GM21423 (cell line): ENCODE measurements at regions not wholly inside any gene's neighbourhood (a gene's known extent, or its start where the extent isn't known, plus 50 kb on each side); places are given as distances from the start of the nearest gene placed in this dataset.

ENCODE experiments used
- ATAC-seq: cut with Tn5 transposase; IDR thresholded peaks from one replicate; pipeline ENCODE4 v1.9.1; 2021; ENCODE audit warnings: mild to moderate bottlenecking, moderate library complexity; ENCODE audit not compliant: unreplicated experiment

- no peak for ATAC-seq
These were observed 568.5 kb downstream of the IRX1 start for GRCh38 chr5:4164167-4164566.

DNA sequence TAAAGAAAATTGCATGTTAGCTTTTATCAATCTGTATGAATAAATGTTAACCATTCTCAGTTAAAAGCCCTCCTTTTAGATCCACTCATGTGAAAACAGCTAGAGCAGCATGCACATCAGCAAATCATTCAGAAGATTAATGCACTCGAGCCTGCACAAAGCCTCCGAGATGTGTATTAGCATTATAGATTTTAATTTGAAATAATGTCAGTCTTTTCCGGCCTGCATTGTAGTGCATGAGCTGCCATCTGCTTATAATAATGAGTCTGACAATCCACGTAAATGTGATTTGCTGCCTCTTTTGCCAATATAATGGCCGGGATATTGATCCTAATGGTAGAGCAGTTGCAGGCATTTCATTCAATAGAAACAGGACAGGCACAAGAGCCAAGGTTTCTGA is 585.1 kb downstream of the IRX1 start:
- ATAC-seq = no peak

- ATAC-seq = no peak
These were observed 586.5 kb downstream of the IRX1 start for GRCh38 chr5:4182144-4182543.

DNA sequence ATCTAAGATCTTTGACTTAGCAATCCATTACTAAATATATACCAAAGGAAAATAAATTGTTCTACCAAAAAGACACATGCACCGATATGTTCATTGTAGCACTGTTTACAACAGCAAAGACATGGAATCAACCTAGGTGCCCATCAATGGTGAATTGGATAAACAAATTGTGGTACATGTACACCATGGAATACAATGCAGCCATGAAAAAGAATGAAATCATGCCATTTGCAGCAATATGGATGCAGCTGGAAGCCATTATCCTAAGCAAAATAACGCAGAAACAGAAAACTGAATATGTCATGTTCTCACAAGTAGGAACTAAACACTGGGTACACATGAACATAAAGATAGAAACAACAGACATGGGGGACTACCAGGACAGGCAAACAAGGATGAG is 589.5 kb downstream of the IRX1 start:
- ATAC-seq = no peak

GRCh38 chr5:4188704-4189103 is 593.1 kb downstream of the IRX1 start:
- ATAC-seq = no peak

DNA sequence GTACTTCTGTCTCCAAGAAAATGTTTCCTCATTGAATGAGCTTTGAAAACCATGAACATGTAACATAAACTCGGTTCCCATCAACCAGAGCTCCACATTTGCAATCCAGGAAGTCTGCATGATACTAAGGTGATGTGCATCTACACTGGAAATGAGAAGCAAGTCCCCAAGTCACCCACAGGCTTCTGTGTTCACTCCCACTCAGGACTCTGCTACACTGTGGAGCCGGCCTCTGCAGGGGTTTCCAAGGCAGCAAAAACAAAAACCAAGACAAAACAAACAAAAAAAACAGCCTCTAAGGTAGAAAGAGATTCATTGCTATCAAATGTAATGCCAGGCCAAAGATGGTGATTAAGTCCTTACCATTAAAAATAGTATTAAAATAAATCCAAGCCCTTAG is 593.7 kb downstream of the IRX1 start:
- no peak for ATAC-seq

GRCh38 chr5:4191041-4191440 is 595.4 kb downstream of the IRX1 start:
- no peak for ATAC-seq

DNA sequence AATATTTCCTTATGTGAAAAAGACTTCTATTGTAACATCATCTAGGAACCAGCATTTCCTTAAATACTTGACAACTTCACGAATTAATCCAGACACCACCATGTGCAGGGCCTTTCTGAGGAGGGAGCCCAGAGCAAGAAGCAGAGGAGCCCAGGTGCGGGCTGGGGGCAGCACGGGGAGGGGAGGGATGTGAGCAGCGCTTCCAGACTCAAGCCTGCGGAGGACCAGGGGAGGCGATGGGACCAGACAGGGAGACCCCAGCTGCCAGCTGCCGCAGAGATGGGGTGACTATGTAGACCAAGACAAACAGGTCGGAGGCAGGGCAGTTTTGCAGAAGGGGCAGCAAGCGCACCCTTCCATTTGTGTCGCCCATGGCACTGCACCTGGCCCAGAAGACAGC is 596.1 kb downstream of the IRX1 start:
- ATAC-seq = no peak

DNA sequence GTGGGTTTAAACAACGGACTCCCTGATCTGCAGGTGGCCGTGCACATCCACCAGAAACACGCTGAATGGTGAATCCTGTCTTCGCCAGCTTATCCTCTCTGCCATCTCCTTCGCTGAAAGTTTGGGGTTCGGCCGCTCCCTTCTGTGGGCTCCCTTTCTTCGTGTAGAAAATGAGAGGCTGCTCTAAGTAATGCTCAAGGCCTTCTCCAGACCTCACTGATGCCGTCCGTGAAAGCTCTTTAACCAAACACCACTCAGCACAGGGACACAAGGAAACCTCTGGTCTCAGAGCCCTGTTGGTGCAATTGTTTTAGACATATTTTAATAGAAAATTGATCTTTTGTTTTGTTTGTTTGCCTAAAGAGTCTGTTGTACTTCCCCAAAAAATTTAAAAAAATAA is 596.5 kb downstream of the IRX1 start:
- ATAC-seq = no peak

DNA sequence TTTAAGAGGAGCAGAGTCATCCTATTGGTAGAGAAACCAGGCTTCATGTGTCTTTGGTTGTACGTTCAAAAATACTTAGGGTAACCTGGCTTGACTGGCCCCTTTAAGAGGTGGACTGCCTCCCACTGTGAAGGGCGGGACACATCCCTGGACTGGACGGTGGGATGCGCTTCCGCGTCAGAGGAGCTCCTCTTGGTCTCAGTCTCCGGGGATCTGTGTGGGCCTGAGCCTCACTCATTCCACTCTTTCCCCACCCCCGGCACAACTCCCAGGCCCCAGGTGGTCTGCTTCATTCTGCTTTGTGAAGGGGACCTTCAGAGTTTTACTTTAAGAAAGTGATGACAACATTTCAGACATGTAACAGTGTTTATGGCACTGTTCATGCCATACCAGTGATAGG is 601.1 kb downstream of the IRX1 start:
- no peak for ATAC-seq

DNA sequence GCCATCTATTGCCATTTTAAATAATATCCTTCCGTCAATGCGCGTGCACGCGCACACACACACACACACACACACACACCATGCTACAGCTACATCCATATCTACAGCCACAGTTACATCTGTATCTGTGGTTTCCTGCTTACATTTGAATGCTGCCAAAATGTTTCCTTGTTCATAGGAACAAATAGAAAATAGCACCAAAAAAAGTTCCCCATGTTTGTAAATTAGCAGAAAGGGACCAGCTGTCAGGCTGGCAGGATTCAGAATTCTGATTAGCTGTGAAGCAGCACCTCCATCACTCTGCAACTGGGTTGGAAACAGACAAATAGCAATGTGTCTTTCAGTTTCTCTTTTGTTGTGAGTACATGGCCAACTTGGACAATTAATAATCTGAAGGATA is 601.5 kb downstream of the IRX1 start:
- no peak for ATAC-seq

GRCh38 chr5:4198461-4198860 is 602.8 kb downstream of the IRX1 start:
- no peak for ATAC-seq

GRCh38 chr5:4199049-4199841 is 603.6 kb downstream of the IRX1 start:
- no peak for ATAC-seq

DNA sequence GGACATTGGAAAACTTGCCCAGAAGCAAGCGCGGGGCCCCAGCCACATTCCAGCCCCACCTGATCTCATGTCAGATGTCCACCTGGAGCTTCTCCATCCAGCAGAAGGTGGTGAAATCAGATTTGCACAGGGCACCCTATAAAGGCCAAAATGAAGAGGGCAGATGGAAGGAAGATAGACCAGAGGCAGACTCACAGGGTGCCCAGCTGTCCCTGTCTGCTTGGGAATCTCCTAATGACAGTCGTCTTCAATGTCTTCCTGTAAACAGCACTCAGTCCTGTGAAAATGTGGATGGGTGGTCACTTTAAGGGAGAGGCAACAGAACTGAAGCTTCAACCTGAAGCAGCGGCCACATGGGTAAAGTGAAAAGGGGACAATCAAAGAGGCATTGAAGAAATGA is 607.5 kb downstream of the IRX1 start:
- ATAC-seq = no peak

GRCh38 chr5:4204276-4205141 is 608.9 kb downstream of the IRX1 start:
- ATAC-seq = no peak

- ATAC-seq = no peak
These were observed 609.8 kb downstream of the IRX1 start for GRCh38 chr5:4205398-4205797.

DNA sequence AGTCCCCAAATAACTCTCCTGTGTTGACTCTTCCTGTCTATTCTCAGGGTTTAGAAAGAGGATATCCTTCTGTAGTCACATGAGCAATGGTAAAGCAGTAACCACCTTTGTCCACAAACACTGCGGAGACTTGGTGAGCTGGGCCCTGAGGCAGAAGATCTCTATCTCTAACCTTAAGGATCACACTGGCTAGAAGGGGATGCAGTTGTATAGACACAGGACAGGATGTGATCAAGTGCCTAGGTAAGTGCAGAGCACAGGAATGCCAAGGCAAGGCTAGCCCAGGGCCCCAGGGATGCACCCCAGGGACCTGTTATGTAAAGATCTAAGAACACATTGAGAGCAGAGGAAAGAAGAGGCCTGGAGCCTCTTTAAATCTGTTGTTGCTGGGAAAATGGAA is 610.5 kb downstream of the IRX1 start:
- no peak for ATAC-seq

DNA sequence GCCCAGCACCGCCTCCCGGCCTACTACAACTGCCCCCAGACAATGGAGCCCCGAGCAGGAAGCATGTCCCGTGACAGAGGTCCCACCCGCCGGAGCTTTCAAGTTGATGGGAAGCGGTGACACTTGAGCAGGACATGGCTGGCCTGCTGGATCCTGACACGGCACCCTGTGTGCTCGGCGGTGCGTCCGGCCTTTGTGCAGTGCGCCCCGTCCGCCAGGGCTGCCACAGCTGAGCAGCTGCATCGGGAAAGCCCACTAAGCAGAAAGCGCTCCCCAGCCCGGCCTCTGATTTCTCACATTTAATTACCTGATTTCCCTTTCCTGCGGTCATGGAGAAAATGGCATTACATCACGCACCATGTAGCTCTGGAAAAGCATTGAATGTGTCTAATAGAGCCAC is 611.9 kb downstream of the IRX1 start:
- ATAC-seq = no peak

DNA sequence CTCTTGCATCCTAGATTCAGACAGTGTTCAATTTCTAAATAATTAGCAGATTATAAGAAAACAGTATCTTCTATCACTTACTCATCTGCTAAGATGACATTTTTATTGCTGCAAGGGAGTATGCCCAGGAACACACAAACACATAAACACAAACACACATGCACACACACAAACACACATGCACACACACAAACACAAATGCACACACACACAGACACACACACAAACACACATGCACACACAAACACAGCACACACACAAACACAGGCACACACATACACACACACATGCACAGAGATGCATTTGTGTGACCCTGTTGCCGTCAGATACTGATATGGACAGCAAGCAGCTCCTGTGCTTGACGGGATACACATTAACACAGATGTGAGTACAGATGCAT is 612.9 kb downstream of the IRX1 start:
- no peak for ATAC-seq

DNA sequence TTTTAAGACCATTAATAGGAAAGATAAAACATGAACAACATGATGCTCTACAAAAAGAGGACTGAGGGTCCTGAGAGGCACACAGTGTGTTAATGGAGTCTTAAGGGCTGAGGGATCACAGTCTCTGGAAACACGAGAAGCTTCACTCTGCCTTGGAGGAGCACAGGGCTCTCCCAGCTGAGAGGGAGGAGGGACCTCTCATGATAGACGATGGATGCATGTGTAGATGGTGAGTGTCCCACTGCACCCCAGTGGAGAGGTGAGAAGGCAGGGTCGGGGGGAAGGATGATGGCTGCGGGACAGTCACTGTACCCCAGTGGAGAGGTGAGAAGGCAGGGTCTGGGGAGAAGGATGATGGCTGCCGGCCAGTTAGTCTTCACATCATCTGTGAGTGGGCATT is 613.4 kb downstream of the IRX1 start:
- ATAC-seq = no peak

DNA sequence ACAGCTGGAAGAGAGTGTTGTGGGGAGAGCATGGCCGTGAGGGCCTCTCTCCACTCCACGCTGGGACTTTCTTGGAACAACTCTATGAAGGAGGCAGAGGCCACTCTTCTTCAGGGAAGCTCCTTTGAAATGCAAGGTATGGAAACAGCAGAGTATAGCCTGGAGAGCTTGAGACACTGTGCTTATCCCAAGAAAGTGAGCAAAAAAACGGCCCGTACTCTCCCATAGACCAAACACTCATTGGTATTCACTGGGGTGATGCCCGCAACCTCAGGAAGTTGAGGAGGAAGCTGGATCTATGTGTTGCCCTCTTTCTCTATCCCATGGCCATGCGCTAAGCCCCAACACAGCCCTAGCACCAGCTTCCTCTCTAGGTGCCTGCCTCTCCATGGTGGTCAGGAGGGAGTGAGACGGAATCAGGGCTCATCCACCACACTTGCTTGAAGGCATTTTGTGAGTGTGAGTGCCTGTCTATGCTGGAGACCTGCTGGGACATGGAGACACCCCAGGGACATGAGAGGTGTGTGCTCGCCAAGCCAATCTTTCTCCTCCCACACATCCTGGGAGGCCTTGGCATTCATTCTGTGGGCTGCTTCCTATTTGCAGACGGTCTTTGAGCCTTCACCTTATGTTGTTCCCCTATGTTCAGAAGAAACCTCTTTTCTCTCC is 616.6 kb downstream of the IRX1 start:
- ATAC-seq = no peak
